A549 (cell line): ENCODE measurements at regions not wholly inside any gene's neighbourhood (a gene's known extent, or its start where the extent isn't known, plus 50 kb on each side); places are given as distances from the start of the nearest gene placed in this dataset.
"Not testable (repeated sequence)": the region's sequence is repeated elsewhere in the genome, so short reads cannot be mapped to it uniquely, and the experiment has no call there.

ENCODE experiments used
- ATAC-seq, 2 experiments: fragments of 200-7000 bp in 1 of 2; fragments of >200 bp in 1 of 2; cut with Nextera tagmentation in 1 of 2; cut with Tn5 transposase in 1 of 2; 3 replicates each; pipeline versions ENCODE4 v1.8.0 to v1.9.1; 2018 to 2020; ENCODE audit warnings: mild to moderate bottlenecking in 1 of 2, moderate library complexity in 1 of 2
- CTCF ChIA-PET: fragments of 300-600 bp; sonication (Branson Sonifier 250); formaldehyde crosslinking; extraction: SDS; loops from one replicate; lab custom pipeline; 2021; ENCODE audit warnings: antibody characterized with exemption, inconsistent platforms; lab: Yijun Ruan, JAX
- POLR2A ChIA-PET: fragments of 350-600 bp; formaldehyde crosslinking; extraction: SDS; loops from one replicate; lab custom pipeline; 2021; ENCODE audit warnings: antibody characterized with exemption, inconsistent platforms; lab: Yijun Ruan, JAX
- DNase-seq, 2 experiments: peaks; one replicate each; pipeline versions ENCODE4 v3.0.0 to v3.0.0-alpha.2; 2011 to 2016; ENCODE audit warnings: low read depth in 1 of 2, low spot score in 1 of 2
- FAIRE-seq: peaks from 2 replicates; lab custom pipeline; 2011; peaks lifted over from hg19 to GRCh38; lab: Jason Lieb, UNC
- H3K27ac ChIP-seq, 2 experiments: fragments of >200 bp; sonication (Bioruptor Twin); formaldehyde crosslinking; 3 replicates each; pipeline ENCODE4 v1.5.1; 2016 to 2017
- H3K4me1 ChIP-seq: fragments of >200 bp; sonication (Bioruptor Twin); formaldehyde crosslinking; 3 replicates; pipeline ENCODE4 v1.6.1; 2016
- H3K4me2 ChIP-seq: fragments of >200 bp; sonication (Bioruptor Twin); formaldehyde crosslinking; 3 replicates; pipeline ENCODE4 v1.6.1; 2016
- H3K4me3 ChIP-seq: fragments of >200 bp; sonication (Bioruptor Twin); formaldehyde crosslinking; 3 replicates; pipeline ENCODE4 v1.5.1; 2016
- H3K9me3 ChIP-seq: fragments of >200 bp; sonication (Bioruptor Twin); formaldehyde crosslinking; 3 replicates; pipeline ENCODE4 v1.6.1; 2016
- BHLHE40 ChIP-seq: IDR thresholded peaks from 2 replicates; pipeline ENCODE4 v1.6.1; 2012; ENCODE audit warnings: low read depth, low read length, inconsistent platforms
- CBX8 ChIP-seq: fragments of 200-600 bp; sonication (generic); IDR thresholded peaks from 2 replicates; pipeline ENCODE4 v1.6.1; 2016
- CEBPB ChIP-seq, 2 experiments: fragments of >200 bp in 1 of 2; sonication (Bioruptor Twin) in 1 of 2; formaldehyde crosslinking in 1 of 2; IDR thresholded peaks; 2 replicates each; pipeline ENCODE4 v1.6.1; 2012 to 2016
- E2F6 ChIP-seq: IDR thresholded peaks from 2 replicates; pipeline ENCODE4 v1.6.1; 2012; ENCODE audit warnings: low read depth, borderline replicate concordance
- EHF ChIP-seq: fragments of 250-450 bp; sonication (Bioruptor Pico); IDR thresholded peaks from 2 replicates; pipeline ENCODE4 v1.5.0; 2020; ENCODE audit warnings: mild to moderate bottlenecking
- ESRRA ChIP-seq: fragments of 150-350 bp; IDR thresholded peaks from 2 replicates; pipeline ENCODE4 v1.6.1; 2014; ENCODE audit warnings: mild to moderate bottlenecking, low read length, borderline replicate concordance
- FOXS1 ChIP-seq: fragments of 250-450 bp; sonication (Bioruptor Pico); IDR thresholded peaks from 2 replicates; pipeline ENCODE4 v1.5.0; 2020; ENCODE audit warnings: mild to moderate bottlenecking, moderate library complexity
- HES2 ChIP-seq: fragments of >200 bp; sonication (Bioruptor Twin); formaldehyde crosslinking; IDR thresholded peaks from 2 replicates; pipeline ENCODE4 v1.6.1; 2016
- HOXB13 ChIP-seq: fragments of 250-450 bp; sonication (Bioruptor Pico); IDR thresholded peaks from 2 replicates; pipeline ENCODE4 v1.5.0; 2020; ENCODE audit warnings: low read depth, mild to moderate bottlenecking, moderate library complexity
- JUN ChIP-seq, 2 experiments: fragments of >200 bp; sonication (Bioruptor Twin); formaldehyde crosslinking; IDR thresholded peaks; 2 replicates in 1 of 2; 3 replicates in 1 of 2; pipeline ENCODE4 v1.6.1; 2016 to 2017
- KDM5A ChIP-seq: fragments of 200-600 bp; sonication (generic); IDR thresholded peaks from 2 replicates; pipeline ENCODE4 v1.6.1; 2016; ENCODE audit warnings: antibody characterized with exemption, mild to moderate bottlenecking
- MAFK ChIP-seq: fragments of 450-650 bp; IDR thresholded peaks from 2 replicates; pipeline ENCODE4 v1.6.1; 2014; ENCODE audit not compliant: partially characterized antibody
- NPAS2 ChIP-seq: fragments of 250-450 bp; sonication (Bioruptor Pico); IDR thresholded peaks from 2 replicates; pipeline ENCODE4 v1.8.0; 2022; ENCODE audit warnings: mild to moderate bottlenecking, moderate library complexity, borderline replicate concordance
- NR3C1 ChIP-seq: fragments of >200 bp; sonication (Bioruptor Twin); formaldehyde crosslinking; IDR thresholded peaks from 3 replicates; pipeline ENCODE4 v1.6.1; 2017
- PBX3 ChIP-seq: IDR thresholded peaks from 2 replicates; pipeline ENCODE4 v1.6.1; 2012
- POLR2A ChIP-seq: IDR thresholded peaks from 2 replicates; pipeline ENCODE4 v1.6.1; 2012; ENCODE audit warnings: mild to moderate bottlenecking, low read length
- RCOR1 ChIP-seq: fragments of 150-350 bp; IDR thresholded peaks from 2 replicates; pipeline ENCODE4 v1.6.1; 2014; ENCODE audit warnings: antibody characterized with exemption, low read length, low read depth
- RFX5 ChIP-seq: fragments of 450-650 bp; IDR thresholded peaks from 2 replicates; pipeline ENCODE4 v1.7.1; 2014; ENCODE audit warnings: antibody characterized with exemption, mild to moderate bottlenecking, moderate library complexity
- SMC3 ChIP-seq: fragments of >200 bp; sonication (Bioruptor Twin); formaldehyde crosslinking; IDR thresholded peaks from 3 replicates; pipeline ENCODE4 v1.6.1; 2018; ENCODE audit warnings: inconsistent platforms
- ZSCAN20 ChIP-seq: fragments of 250-450 bp; sonication (Bioruptor Pico); IDR thresholded peaks from 2 replicates; pipeline ENCODE4 v1.8.0; 2022; ENCODE audit warnings: mild to moderate bottlenecking, moderate library complexity
- WGBS: methylation state at CpG from one replicate; pipeline ENCODE4 v1.1.6; 2017; ENCODE audit errors: missing lambda C conversion rate; 5-methylcytosine and 5-hydroxymethylcytosine counted together
- TF ChIP-seq, protein P1 (sequence below): fragments of >200 bp; sonication (Bioruptor Twin); formaldehyde crosslinking; IDR thresholded peaks from 3 replicates; pipeline ENCODE4 v1.6.1; 2016
- TF ChIP-seq, protein P2 (sequence below): IDR thresholded peaks from 2 replicates; pipeline ENCODE4 v1.6.1; 2012
- TF ChIP-seq, protein P3 (sequence below): fragments of 250-450 bp; sonication (Bioruptor Pico); IDR thresholded peaks from 2 replicates; pipeline ENCODE4 v1.5.0; 2021; ENCODE audit warnings: mild to moderate bottlenecking, moderate library complexity, borderline replicate concordance

DNA sequence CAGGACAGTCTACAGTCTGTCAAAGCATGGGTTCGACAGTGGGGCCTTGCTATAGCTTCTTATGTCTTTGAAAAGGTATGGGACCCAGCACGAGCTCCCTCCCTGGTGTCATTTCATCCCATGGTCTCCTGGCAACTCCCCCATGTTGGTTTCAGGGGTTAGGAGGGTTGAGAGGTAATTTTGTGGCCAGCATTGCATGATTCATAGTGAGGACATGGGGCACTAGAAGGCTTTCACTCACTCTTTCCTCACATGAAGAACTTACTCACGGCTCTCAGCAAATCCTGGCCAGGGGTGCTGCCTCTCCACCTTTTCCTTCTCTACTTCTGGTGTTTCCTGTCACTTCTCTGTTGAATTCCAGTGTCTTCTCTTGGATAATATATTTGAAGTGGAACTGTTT, 134.7 kb upstream of the TNPO1 start:
- POLR2A ChIA-PET: no interaction called here
- WGBS: 37% methylated on average over 2 of the region's 3 CpGs
- Histone ChIP-seq H3K27ac (no peak overlapping the region), H3K4me1 (no peaks in the 10 kb centered on the region), H3K4me2 (no peak overlapping the region), H3K4me3 (no peak overlapping the region), H3K9me3 (peaks cover 19% of the 10 kb centered on the region; the same call in 2 of the 3 replicates)
- ATAC-seq (no peak), DNase-seq (no peak), FAIRE-seq (no peak)
- CTCF ChIA-PET: interaction anchor here (1.0 kb wide), 1 partner anchor 15 kb away, joined by 3 read pairs; no protein-coding TSS in a partner anchor
- TF ChIP-seq, protein P1, sequence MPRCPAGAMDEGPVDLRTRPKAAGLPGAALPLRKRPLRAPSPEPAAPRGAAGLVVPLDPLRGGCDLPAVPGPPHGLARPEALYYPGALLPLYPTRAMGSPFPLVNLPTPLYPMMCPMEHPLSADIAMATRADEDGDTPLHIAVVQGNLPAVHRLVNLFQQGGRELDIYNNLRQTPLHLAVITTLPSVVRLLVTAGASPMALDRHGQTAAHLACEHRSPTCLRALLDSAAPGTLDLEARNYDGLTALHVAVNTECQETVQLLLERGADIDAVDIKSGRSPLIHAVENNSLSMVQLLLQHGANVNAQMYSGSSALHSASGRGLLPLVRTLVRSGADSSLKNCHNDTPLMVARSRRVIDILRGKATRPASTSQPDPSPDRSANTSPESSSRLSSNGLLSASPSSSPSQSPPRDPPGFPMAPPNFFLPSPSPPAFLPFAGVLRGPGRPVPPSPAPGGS: no peak
- TF ChIP-seq E2F6 (no peak), JUN (IDR thresholded peaks at IDR 0.05) (no peak), RCOR1 (no peak), NPAS2 (no peak), POLR2A (no peak), KDM5A (no peak), HOXB13 (CRISPR knock-in tag) (no peak), ZSCAN20 (CRISPR knock-in tag) (no peak), CBX8 (no peak), EHF (CRISPR knock-in tag) (no peak), MAFK (no peak), ESRRA (no peak), BHLHE40 (no peak), PBX3 (no peak), NR3C1 (no peak)
- TF ChIP-seq, protein P2, sequence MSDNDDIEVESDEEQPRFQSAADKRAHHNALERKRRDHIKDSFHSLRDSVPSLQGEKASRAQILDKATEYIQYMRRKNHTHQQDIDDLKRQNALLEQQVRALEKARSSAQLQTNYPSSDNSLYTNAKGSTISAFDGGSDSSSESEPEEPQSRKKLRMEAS: no peak
- TF ChIP-seq, protein P3, sequence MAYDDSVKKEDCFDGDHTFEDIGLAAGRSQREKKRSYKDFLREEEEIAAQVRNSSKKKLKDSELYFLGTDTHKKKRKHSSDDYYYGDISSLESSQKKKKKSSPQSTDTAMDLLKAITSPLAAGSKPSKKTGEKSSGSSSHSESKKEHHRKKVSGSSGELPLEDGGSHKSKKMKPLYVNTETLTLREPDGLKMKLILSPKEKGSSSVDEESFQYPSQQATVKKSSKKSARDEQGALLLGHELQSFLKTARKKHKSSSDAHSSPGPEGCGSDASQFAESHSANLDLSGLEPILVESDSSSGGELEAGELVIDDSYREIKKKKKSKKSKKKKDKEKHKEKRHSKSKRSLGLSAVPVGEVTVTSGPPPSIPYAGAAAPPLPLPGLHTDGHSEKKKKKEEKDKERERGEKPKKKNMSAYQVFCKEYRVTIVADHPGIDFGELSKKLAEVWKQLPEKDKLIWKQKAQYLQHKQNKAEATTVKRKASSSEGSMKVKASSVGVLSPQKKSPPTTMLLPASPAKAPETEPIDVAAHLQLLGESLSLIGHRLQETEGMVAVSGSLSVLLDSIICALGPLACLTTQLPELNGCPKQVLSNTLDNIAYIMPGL: no peak

DNA sequence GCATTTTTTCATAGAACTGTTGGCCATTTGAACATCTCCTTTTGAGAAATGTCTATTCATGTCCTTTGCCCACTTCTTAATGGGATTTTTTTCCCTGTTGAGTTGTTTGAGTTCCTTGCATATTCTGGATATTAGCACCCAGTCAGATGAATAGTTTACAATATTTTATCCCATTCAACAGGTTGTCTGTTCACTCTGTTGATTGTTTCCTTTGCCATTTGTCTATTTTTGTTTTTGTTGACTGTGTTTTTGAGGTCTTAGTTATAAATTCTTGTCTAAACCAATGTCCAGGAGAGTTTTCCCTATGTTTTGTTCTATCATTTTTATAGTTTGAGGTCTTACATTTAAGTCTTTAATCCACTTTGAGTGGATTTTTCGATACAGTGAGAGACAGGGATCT, 139.0 kb upstream of the TNPO1 start:
- no peak overlapping the region for H3K4me3 ChIP-seq
- no peak for FAIRE-seq
- no peak for ATAC-seq
- H3K27ac ChIP-seq: no peak overlapping the region
- no peak for DNase-seq
- peaks cover 6% of the 10 kb centered on the region; the same call in 1 of the 3 replicates for H3K4me1 ChIP-seq
- CTCF ChIA-PET: no interaction called here
- WGBS: 3% methylated on average over 1 of the region's 1 CpG
- H3K9me3 ChIP-seq: peaks cover 17% of the 10 kb centered on the region; the same call in 2 of the 3 replicates
- POLR2A ChIA-PET: no interaction called here
- no peak overlapping the region for H3K4me2 ChIP-seq
- TF ChIP-seq NPAS2 (no peak), SMC3 (no peak), HES2 (no peak), EHF (CRISPR knock-in tag) (no peak), KDM5A (no peak), RFX5 (no peak), NR3C1 (no peak), FOXS1 (no peak), CEBPB (IDR thresholded peaks at IDR 0.05) (no peak)

GRCh38 chr5:72676831-72677230, 139.6 kb upstream of the TNPO1 start:
- 53% methylated on average over 8 of the region's 8 CpGs for WGBS
- DNase-seq, POLR2A ChIA-PET, H3K27ac ChIP-seq, H3K4me1 ChIP-seq, FAIRE-seq, H3K4me3 ChIP-seq, H3K4me2 ChIP-seq, ATAC-seq: not testable (repeated sequence)
- peaks cover 12% of the 10 kb centered on the region; the same call in 1 of the 3 replicates for H3K9me3 ChIP-seq
- CTCF ChIA-PET: interaction anchor here (1.2 kb wide), 1 partner anchor 20 kb away, joined by 4 read pairs; no protein-coding TSS in a partner anchor
